Liver (tissue), 3 donors: ENCODE measurements at regions not wholly inside any gene's neighbourhood (a gene's known extent, or its start where the extent isn't known, plus 50 kb on each side); places are given as distances from the start of the nearest gene placed in this dataset.

Experiments used
- GABPA ChIP-seq, 2 donors: IDR thresholded peaks in 1 of 2; conservative IDR thresholded peaks in 1 of 2; 2 replicates each; pipeline ENCODE4 v1.6.1; 2016; ENCODE audit warnings: antibody characterized with exemption in 2 of 2, mild to moderate bottlenecking in 1 of 2, moderate library complexity in 1 of 2
- MAX ChIP-seq: IDR thresholded peaks from 2 replicates; pipeline ENCODE4 v1.6.1; 2016; ENCODE audit warnings: antibody characterized with exemption
- RAD21 ChIP-seq, 2 donors: IDR thresholded peaks; 2 replicates each; pipeline ENCODE4 v1.6.1; 2016; ENCODE audit warnings: antibody characterized with exemption in 2 of 2, mild to moderate bottlenecking in 2 of 2
- RXRA ChIP-seq, 2 donors: IDR thresholded peaks; 2 replicates each; pipeline ENCODE4 v1.6.1; 2017 to 2018; ENCODE audit warnings: antibody characterized with exemption in 2 of 2, mild to moderate bottlenecking in 1 of 2
- SP1 ChIP-seq: IDR thresholded peaks from 2 replicates; pipeline ENCODE4 v1.6.1; 2018; ENCODE audit warnings: antibody characterized with exemption, mild to moderate bottlenecking
- TF ChIP-seq, protein P1 (sequence below): fragments of 150-350 bp; IDR thresholded peaks from 2 replicates; pipeline ENCODE4 v1.5.1; 2017; ENCODE audit warnings: improper control_type of control experiment, low read depth, low read length; ENCODE audit not compliant: missing input control
- TF ChIP-seq, protein P2 (sequence below): IDR thresholded peaks from 2 replicates; pipeline ENCODE4 v1.6.1; 2016; ENCODE audit warnings: antibody characterized with exemption
- TF ChIP-seq, protein P3 (sequence below): IDR thresholded peaks from 2 replicates; pipeline ENCODE4 v1.6.1; 2016; ENCODE audit warnings: antibody characterized with exemption, mild to moderate bottlenecking
- donor health status: healthy.
- donor health status: healthy.

DNA sequence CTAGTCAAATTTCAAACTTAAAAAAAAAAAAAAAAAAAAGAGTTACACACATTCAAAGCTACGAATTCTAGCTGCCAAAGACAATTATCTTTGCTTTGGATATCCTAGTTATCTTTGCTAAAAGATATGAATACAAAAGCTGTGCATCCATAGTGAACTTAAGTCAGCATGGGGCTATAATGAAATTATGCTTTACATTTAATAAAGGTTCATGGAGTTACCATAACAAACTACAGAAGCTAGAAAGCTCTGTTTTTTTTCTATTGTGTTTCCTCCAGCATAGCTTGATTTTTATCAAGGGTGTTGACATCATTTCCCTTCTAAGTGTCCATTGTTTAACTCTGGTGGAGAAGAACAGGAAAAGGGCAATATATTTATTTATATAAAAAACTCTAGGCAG, 234.1 kb downstream of the ANKRD50 start:
- TF ChIP-seq SP1 (no peak), RAD21 (IDR thresholded peaks at IDR 0.05) (no peak), GABPA (IDR thresholded peaks at IDR 0.05 in 1 of 2, conservative IDR thresholded peaks at IDR 0.05 in 1 of 2) (no peak), MAX (no peak), RXRA (IDR thresholded peaks at IDR 0.05) (no peak)
- TF ChIP-seq, protein P1, sequence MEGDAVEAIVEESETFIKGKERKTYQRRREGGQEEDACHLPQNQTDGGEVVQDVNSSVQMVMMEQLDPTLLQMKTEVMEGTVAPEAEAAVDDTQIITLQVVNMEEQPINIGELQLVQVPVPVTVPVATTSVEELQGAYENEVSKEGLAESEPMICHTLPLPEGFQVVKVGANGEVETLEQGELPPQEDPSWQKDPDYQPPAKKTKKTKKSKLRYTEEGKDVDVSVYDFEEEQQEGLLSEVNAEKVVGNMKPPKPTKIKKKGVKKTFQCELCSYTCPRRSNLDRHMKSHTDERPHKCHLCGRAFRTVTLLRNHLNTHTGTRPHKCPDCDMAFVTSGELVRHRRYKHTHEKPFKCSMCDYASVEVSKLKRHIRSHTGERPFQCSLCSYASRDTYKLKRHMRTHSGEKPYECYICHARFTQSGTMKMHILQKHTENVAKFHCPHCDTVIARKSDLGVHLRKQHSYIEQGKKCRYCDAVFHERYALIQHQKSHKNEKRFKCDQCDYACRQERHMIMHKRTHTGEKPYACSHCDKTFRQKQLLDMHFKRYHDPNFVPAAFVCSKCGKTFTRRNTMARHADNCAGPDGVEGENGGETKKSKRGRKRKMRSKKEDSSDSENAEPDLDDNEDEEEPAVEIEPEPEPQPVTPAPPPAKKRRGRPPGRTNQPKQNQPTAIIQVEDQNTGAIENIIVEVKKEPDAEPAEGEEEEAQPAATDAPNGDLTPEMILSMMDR, result no peak
- TF ChIP-seq, protein P2, sequence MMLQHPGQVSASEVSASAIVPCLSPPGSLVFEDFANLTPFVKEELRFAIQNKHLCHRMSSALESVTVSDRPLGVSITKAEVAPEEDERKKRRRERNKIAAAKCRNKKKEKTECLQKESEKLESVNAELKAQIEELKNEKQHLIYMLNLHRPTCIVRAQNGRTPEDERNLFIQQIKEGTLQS, result no peak
- TF ChIP-seq, protein P3, sequence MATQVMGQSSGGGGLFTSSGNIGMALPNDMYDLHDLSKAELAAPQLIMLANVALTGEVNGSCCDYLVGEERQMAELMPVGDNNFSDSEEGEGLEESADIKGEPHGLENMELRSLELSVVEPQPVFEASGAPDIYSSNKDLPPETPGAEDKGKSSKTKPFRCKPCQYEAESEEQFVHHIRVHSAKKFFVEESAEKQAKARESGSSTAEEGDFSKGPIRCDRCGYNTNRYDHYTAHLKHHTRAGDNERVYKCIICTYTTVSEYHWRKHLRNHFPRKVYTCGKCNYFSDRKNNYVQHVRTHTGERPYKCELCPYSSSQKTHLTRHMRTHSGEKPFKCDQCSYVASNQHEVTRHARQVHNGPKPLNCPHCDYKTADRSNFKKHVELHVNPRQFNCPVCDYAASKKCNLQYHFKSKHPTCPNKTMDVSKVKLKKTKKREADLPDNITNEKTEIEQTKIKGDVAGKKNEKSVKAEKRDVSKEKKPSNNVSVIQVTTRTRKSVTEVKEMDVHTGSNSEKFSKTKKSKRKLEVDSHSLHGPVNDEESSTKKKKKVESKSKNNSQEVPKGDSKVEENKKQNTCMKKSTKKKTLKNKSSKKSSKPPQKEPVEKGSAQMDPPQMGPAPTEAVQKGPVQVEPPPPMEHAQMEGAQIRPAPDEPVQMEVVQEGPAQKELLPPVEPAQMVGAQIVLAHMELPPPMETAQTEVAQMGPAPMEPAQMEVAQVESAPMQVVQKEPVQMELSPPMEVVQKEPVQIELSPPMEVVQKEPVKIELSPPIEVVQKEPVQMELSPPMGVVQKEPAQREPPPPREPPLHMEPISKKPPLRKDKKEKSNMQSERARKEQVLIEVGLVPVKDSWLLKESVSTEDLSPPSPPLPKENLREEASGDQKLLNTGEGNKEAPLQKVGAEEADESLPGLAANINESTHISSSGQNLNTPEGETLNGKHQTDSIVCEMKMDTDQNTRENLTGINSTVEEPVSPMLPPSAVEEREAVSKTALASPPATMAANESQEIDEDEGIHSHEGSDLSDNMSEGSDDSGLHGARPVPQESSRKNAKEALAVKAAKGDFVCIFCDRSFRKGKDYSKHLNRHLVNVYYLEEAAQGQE, result no peak
